K562 (cell line): ENCODE measurements at regions not wholly inside any gene's neighbourhood (a gene's known extent, or its start where the extent isn't known, plus 50 kb on each side); places are given as distances from the start of the nearest gene placed in this dataset.

Experiments
- ATAC-seq: fragments of 200-7000 bp; cut with Tn5 transposase; 3 replicates; pipeline ENCODE4 v1.9.1; 2020; ENCODE audit warnings: moderate library complexity
- BruUV-seq: library from RNA; stranded (reverse); fragments of 400-500 nt; replicated peaks from 2 replicates; lab custom pipeline; 2021; lab: Mats Ljungman, UMichigan
- CTCF ChIA-PET: fragments of 300-600 bp; formaldehyde crosslinking; extraction: SDS; loops from one replicate; lab custom pipeline; 2021; ENCODE audit warnings: low intra/inter-chr PET ratio; lab: Yijun Ruan, JAX
- POLR2A ChIA-PET: fragments of 300-600, 350-650 bp; sonication (Branson Sonifier 250); formaldehyde crosslinking; extraction: SDS; loops from one replicate; lab custom pipeline; 2021; ENCODE audit warnings: antibody characterized with exemption, inconsistent platforms; lab: Yijun Ruan, JAX
- DNase-seq, 4 experiments: peaks; one replicate each; pipeline versions ENCODE4 v3.0.0 to v3.0.0-alpha.2; 2011 to 2018; ENCODE audit warnings: low spot score in 3 of 4, mixed read lengths in 3 of 4; ENCODE audit errors: extremely low read depth in 1 of 4
- FAIRE-seq: peaks from 2 replicates; lab custom pipeline; 2011; peaks lifted over from hg19 to GRCh38; lab: Jason Lieb, UNC
- H2AFZ ChIP-seq: 2 replicates; pipeline ENCODE4 v1.6.0; 2011; ENCODE audit warnings: low read depth, low read length, control low read depth, inconsistent platforms
- H3K27ac ChIP-seq: fragments of 200-600 bp; 3 replicates; pipeline ENCODE4 v1.8.0; 2011; ENCODE audit warnings: low read depth, mild to moderate bottlenecking, control low read depth, inconsistent platforms, low read length, moderate library complexity, mixed read lengths; ENCODE audit errors: extremely low read depth
- H3K27me3 ChIP-seq, 2 experiments: fragments of 300-600 bp in 1 of 2; 2 replicates in 1 of 2; 3 replicates in 1 of 2; pipeline versions ENCODE4 v1.6.0 to v1.8.0; 2011; ENCODE audit warnings: inconsistent platforms in 2 of 2, low read length in 2 of 2, mild to moderate bottlenecking in 1 of 2, mixed read lengths in 1 of 2, moderate library complexity in 1 of 2; ENCODE audit not compliant: control insufficient read depth in 2 of 2, insufficient read depth in 2 of 2
- H3K36me3 ChIP-seq: fragments of 300-600 bp; 3 replicates; pipeline ENCODE4 v1.8.0; 2011; ENCODE audit warnings: mild to moderate bottlenecking, low read length, inconsistent platforms; ENCODE audit not compliant: control insufficient read depth, insufficient read depth
- H3K4me1 ChIP-seq, 2 experiments: fragments of 200-600 bp in 1 of 2; replicated peaks in 1 of 2; 2 replicates in 1 of 2; 3 replicates in 1 of 2; pipeline versions ENCODE4 v1.5.1 to v1.8.0; 2011; ENCODE audit warnings: inconsistent platforms in 2 of 2, low read length in 2 of 2, mild to moderate bottlenecking in 1 of 2, mixed read lengths in 1 of 2, moderate library complexity in 1 of 2; ENCODE audit not compliant: control insufficient read depth in 2 of 2, insufficient read depth in 2 of 2
- H3K4me2 ChIP-seq: 2 replicates; pipeline ENCODE4 v1.6.1; 2011; ENCODE audit warnings: low read length, control low read depth, inconsistent platforms, mixed read lengths; ENCODE audit not compliant: insufficient read depth
- H3K4me3 ChIP-seq: fragments of 200-600 bp; sonication (generic), shearing (Covaris generic); 2 replicates; pipeline ENCODE4 v1.5.1; 2016; ENCODE audit warnings: control low read depth, inconsistent platforms
- H3K79me2 ChIP-seq: fragments of 200-600 bp; 3 replicates; pipeline ENCODE4 v1.8.0; 2011; ENCODE audit warnings: low read length, inconsistent platforms; ENCODE audit not compliant: control insufficient read depth, insufficient read depth
- H3K9ac ChIP-seq, 2 experiments: 2 replicates each; pipeline versions ENCODE4 v1.6.0 to v1.6.1; 2011; ENCODE audit warnings: low read depth in 2 of 2, low read length in 2 of 2, control low read depth in 1 of 2, inconsistent platforms in 1 of 2, mild to moderate bottlenecking in 1 of 2, mixed read lengths in 1 of 2; ENCODE audit not compliant: insufficient read depth in 1 of 2
- H3K9me1 ChIP-seq: one replicate; pipeline ENCODE4 v1.6.0; 2011; ENCODE audit warnings: inconsistent platforms, mild to moderate bottlenecking, low read length, moderate library complexity; ENCODE audit not compliant: control insufficient read depth, insufficient read depth
- H3K9me3 ChIP-seq: replicated peaks from 2 replicates; pipeline ENCODE4 v1.5.1; 2011; ENCODE audit warnings: low read depth, low read length, inconsistent platforms; ENCODE audit not compliant: control insufficient read depth, insufficient read depth
- H4K20me1 ChIP-seq: replicated peaks from 2 replicates; pipeline ENCODE4 v1.6.1; 2011; ENCODE audit warnings: low read length, inconsistent platforms, mixed read lengths; ENCODE audit not compliant: control insufficient read depth, insufficient read depth
- KAT7 ChIP-seq: sonication (generic); formaldehyde crosslinking; IDR thresholded peaks from 2 replicates; pipeline ENCODE4 v1.8.0; 2022; ENCODE audit warnings: missing genetic modification reagents, mild to moderate bottlenecking, borderline replicate concordance
- SRSF1 ChIP-seq: fragments of 200-400 bp; formaldehyde crosslinking; IDR thresholded peaks from 2 replicates; pipeline ENCODE4 v1.6.1; 2017; ENCODE audit warnings: mild to moderate bottlenecking, low read depth, low read length, moderate library complexity
- WGBS: fragments of 100-300 bp; shearing (Covaris generic); methylation state at CpG from one replicate; pipeline ENCODE4 v1.1.6; 2016; ENCODE audit warnings: low coverage, mixed read lengths; ENCODE audit not compliant: insufficient coverage; ENCODE audit errors: missing lambda C conversion rate; 5-methylcytosine and 5-hydroxymethylcytosine counted together
- in situ Hi-C: fragments of 300-500 bp; cut with MboI; formaldehyde crosslinking; loops from 4 replicates; pipeline ENCODE4 v1.15.0; 2018; ENCODE audit warnings: inconsistent platforms, mixed read lengths
- intact Hi-C: fragments of 100-400 bp; cut with micrococcal nuclease; formaldehyde crosslinking; loops from 2 replicates; pipeline ENCODE4 v1.14.2; 2022
- TF ChIP-seq, protein P1 (sequence below): sonication (generic); formaldehyde crosslinking; IDR thresholded peaks from 2 replicates; pipeline ENCODE4 v1.8.0; 2022; ENCODE audit warnings: mild to moderate bottlenecking, missing genetic modification reagents, borderline replicate concordance
- TF ChIP-seq, protein P2 (sequence below): sonication (generic); formaldehyde crosslinking; IDR thresholded peaks from 2 replicates; pipeline ENCODE4 v1.8.0; 2022; ENCODE audit warnings: mild to moderate bottlenecking, missing genetic modification reagents
- TF ChIP-seq, protein P3 (sequence below): fragments of 450-650 bp; formaldehyde crosslinking; IDR thresholded peaks from 2 replicates; pipeline ENCODE4 v1.4.0; 2022; ENCODE audit warnings: missing genetic modification characterization

DNA sequence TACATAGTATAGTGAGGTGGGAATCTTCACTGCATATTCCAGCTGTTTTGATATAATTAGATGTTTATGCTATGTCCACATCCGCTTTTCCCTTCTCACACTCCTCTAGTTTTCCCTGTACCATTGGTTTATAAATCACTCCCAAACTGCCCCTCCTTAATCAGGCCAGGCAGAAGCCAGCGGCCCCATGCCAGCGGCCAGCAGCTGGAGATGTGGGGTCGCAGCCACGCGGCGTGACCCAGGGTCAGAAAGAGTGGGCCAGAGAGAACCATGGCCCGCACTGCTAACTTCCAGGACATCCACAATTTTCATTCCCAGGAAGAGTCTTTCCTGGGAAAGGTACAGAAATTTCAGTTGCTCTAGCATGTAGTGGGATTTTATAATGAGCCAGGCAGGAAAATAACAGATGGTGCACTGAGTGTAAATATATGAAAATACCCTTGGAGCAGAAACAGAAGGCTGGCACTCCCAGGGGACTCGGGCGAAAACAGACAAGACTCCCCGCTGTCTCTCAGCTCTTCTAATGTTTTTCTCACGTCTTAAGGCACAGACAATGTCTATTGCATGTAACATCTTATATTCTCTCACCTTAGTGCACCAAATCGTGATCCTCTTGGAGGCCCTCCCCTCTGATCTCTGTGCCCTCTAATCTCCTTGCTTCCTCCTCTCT lies 145.9 kb upstream of the ZFP42 start:
- in situ Hi-C loops (no loop called here), intact Hi-C loops (no loop called here)
- Histone ChIP-seq H4K20me1 (no peaks in the 10 kb centered on the region), H3K27me3 (no peaks in the 10 kb centered on the region), H3K4me3 (no peak overlapping the region), H3K36me3 (no peaks in the 10 kb centered on the region), H3K9me3 (no peaks in the 10 kb centered on the region), H3K27ac (no peak overlapping the region), H3K79me2 (no peaks in the 10 kb centered on the region), H3K4me1 (no peaks in the 10 kb centered on the region), H3K9ac (no peak overlapping the region), H3K9me1 (no peaks in the 10 kb centered on the region), H3K4me2 (no peak overlapping the region), H2AFZ (no peak overlapping the region)
- POLR2A ChIA-PET: no interaction called here
- BruUV-seq: no TSS peak
- no peak for ATAC-seq
- CTCF ChIA-PET: no interaction called here
- 2% methylated on average over 11 of the region's 13 CpGs for WGBS
- TF ChIP-seq, protein P1, sequence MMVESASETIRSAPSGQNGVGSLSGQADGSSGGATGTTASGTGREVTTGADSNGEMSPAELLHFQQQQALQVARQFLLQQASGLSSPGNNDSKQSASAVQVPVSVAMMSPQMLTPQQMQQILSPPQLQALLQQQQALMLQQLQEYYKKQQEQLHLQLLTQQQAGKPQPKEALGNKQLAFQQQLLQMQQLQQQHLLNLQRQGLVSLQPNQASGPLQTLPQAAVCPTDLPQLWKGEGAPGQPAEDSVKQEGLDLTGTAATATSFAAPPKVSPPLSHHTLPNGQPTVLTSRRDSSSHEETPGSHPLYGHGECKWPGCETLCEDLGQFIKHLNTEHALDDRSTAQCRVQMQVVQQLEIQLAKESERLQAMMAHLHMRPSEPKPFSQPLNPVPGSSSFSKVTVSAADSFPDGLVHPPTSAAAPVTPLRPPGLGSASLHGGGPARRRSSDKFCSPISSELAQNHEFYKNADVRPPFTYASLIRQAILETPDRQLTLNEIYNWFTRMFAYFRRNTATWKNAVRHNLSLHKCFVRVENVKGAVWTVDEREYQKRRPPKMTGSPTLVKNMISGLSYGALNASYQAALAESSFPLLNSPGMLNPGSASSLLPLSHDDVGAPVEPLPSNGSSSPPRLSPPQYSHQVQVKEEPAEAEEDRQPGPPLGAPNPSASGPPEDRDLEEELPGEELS (CRISPR knock-in tag): no peak
- TF ChIP-seq, protein P2, sequence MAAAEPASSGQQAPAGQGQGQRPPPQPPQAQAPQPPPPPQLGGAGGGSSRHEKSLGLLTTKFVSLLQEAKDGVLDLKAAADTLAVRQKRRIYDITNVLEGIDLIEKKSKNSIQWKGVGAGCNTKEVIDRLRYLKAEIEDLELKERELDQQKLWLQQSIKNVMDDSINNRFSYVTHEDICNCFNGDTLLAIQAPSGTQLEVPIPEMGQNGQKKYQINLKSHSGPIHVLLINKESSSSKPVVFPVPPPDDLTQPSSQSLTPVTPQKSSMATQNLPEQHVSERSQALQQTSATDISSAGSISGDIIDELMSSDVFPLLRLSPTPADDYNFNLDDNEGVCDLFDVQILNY (CRISPR knock-in tag): no peak
- TF ChIP-seq KAT7 (CRISPR knock-in tag): no peak
- no peak for TF ChIP-seq SRSF1
- TF ChIP-seq, protein P3, sequence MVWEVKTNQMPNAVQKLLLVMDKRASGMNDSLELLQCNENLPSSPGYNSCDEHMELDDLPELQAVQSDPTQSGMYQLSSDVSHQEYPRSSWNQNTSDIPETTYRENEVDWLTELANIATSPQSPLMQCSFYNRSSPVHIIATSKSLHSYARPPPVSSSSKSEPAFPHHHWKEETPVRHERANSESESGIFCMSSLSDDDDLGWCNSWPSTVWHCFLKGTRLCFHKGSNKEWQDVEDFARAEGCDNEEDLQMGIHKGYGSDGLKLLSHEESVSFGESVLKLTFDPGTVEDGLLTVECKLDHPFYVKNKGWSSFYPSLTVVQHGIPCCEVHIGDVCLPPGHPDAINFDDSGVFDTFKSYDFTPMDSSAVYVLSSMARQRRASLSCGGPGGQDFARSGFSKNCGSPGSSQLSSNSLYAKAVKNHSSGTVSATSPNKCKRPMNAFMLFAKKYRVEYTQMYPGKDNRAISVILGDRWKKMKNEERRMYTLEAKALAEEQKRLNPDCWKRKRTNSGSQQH (CRISPR knock-in tag): no peak
- DNase-seq: no peak
- no peak for FAIRE-seq
